Hypothalamus (tissue), 51 donors: ENCODE measurements at regions not wholly inside any gene's neighbourhood (a gene's known extent, or its start where the extent isn't known, plus 50 kb on each side); places are given as distances from the start of the nearest gene placed in this dataset.

Source experiments
- DNase-seq, 51 donors: peaks; one replicate each; lab custom pipeline; 2025; lab: John Stamatoyannopoulos, UW

DNA sequence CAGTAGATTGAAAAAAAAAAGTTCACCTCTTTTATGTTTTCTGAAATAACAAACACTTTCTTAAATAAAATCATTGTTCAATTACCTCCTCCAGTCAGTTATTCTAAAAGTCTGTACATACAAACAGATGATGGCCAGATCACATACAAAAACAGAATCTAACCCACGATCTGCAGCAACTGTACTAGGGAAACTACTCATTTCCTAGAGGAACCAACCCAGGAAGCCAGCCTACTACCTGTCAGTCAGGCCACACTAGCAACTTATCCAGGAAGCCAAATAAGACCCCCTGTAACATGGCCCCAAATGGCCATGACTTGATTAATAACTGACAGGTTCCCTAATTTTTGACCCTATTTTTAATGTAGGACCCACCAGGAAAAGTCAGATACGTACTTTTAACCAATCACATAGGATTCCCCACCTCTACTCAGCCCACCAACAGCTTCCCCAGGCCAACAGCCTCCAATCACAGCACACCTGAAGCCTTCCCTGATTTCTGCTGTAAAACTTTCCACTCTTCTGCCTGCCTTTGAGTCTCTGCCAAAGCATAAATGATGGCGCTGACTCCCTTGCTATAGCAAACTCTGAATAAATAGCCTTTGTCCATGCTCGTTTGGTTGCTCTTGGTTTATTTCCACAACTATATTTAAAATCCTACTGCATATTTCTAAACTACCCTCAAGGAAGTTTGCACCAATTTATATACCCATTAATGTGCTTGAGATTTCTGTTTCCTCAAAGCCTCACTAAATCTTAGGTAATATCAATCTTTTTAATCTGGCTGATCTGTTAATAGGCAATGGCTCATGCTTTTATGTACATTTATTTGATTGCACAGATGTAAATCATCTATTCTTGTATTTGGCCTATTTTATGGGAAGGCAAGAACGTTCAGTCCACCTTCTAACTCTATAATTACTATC, 486.4 kb downstream of the FBXO15 start:
- DNase-seq: no peak

DNA sequence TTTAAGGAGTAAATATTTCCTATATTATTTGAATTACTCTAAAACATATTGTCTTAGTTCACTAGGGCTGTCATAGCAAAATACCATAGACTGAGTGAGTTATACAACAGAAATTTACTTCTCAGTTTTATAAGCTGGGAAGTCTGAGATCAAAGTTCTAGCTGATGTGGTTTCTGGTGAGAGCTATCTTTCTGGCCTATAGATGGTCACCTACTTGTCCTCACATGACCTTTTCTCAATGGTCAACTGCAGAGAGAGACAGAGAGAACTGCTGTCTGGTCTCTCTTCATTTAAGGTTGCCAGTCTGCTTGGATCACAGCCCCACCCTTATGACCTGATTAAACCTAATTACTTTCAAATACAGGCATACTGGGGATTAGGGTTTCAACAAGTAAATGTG, 490.9 kb downstream of the FBXO15 start:
- no peak for DNase-seq

DNA sequence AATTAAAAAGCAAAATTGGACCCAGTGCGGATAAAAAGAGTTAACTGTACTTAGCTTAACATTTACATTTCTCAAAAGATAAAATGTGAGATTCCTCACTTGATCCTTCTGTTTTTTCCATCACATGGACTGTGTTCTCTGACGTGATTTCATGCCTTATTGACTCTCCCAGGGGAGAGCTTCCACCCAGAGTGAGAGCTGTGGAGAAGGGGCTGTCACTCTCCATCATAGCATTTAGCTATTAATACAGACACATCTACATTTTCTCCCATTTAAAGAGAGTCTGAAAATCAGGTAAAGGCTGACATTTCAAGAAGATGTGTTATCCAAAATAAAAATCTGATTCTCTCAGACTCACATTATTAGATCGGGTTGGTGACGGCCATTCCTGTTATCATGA, 493.8 kb downstream of the FBXO15 start:
- DNase-seq: no peak

DNA sequence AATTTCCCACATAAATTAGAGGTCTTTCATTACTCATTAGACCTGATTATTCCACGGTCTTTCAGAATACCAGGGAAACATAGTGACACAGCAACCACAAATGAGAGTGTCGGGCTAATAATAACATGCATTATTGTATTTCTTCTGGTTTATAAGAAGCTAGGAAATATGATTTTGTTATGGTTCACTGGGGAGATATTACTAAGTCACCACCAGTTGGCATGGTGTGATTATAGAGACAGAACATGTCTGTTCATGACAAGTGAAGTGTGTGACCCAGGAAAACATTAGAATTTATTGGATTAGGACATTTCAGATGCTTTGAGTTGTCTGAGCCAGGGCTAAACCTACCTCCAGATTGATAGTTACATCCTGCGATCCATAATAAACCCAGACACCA, 494.4 kb downstream of the FBXO15 start:
- DNase-seq: no peak

- DNase-seq: no peak
Observed at GRCh38 chr18:73647391-73647790, 500.2 kb downstream of the FBXO15 start.

DNA sequence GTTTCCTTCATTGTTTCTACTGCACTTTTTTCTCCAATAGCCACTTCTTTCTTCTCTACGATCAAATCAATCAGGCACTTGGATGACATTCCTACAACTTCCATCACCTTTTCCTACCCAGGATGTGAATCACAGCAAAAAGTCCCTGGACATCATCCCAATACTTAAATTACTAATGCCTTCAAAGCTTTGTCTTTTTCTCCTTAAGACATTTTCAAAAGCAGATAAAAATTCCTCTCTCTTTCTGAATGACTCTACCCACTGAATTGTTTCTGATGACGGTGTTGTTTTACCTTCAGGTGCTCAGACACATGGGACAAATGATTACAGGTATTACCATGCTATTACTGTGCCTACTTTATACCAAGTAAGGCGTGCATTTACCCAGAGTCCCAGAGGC, 500.9 kb downstream of the FBXO15 start:
- no peak for DNase-seq

DNA sequence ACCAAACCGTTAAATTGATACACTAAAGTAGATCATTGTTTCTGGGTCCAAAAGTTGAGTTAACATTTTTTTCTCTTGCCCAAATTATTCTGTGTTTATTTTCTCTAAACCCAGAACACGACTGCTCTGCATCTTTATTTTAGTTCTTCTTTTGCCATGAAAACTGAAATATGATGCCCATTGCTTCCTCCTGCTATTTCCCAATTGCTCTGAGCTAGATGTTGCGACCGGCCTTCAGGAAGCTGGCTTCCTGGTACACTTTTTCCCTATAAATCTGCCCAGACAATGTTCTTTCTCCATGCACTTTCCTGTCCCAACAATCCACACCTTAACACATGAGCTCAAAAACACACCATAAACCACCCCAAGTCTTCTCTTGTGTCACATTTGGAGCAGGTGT, 501.4 kb downstream of the FBXO15 start:
- no peak for DNase-seq

DNA sequence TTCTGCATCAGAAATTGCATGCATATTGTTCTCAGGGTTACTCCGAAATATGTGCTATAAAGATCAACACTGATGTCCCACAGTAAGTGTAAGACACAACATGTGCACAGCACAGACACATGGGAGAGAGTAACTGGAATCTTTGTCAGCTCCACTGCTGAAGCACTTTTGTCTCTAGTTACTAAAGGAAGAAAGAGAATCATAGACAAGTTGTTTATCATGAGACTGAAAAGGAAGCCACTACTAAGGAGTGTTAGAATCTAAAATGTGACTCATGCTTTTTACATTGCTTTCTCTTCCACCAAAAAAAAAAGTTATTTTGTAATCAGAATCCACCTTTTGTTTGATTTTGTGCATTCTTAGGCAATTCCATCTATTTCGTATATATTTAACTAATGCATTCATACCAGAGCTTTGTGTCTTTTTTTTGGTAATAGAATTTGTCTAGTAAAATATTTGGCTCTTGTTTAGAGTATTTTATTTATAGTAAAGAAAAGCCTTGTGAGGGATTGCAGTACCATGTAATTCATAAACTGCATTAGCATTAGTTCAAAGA, 502.4 kb downstream of the FBXO15 start:
- no peak for DNase-seq

DNA sequence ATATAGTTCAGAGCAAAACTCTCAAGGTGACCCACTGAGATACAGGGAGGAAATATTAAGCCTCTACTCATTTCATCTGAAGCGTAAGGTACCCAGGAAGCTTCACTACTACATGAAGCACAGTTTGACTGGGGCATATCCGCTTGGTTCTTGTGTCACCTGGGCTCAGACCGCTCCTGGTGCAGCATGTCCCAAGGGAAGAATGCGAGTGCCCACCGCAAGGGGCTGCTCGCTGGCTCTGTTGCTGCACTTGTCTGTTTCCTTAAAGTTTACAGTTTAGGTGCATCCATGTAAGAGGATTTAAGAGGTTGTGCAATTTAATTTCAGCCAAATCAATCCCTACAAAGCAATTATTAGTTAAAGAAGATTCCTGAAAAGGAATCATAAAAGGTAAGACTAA, 507.8 kb downstream of the FBXO15 start:
- no peak for DNase-seq

DNA sequence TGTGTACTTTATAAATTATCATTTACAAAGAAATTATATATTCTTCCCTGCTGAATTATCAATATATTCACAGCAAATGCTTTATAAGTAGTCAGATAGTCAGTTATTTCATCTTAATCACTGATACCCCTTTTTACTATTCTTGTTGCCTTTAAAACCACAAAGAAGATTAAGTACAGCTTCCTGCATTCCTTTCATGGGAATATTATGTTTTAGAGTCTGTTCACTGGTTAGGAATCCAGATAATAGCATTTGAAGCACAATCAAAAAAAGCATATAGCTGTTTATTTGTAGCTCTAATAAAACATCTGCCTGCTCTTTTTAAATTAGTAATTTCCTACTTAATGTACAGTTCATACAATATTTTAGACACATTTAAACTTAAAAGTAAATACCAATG, 508.9 kb downstream of the FBXO15 start:
- no peak for DNase-seq

- no peak for DNase-seq
Observed at GRCh38 chr18:73636355-73636754, 511.3 kb downstream of the FBXO15 start.

DNA sequence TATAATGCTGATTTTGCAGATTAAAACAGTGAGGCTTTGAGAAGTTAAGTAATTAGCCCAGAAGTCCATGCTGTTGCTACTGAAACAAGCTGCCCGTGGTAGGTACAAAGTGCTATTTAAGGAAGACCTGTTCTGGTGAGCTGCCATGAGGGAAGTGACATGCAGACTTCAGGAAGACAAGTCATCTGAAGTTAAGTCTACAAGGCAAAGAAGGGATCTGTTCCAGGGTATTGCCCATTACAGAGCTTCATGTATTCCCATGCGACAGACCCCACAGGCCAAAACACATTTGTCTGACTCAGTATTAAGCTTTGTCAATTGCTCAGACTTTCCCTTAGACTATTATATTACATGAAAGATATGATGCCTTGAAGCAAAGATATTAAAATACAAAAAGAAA, 520.8 kb downstream of the FBXO15 start:
- no peak for DNase-seq

- DNase-seq: no peak
Observed at GRCh38 chr18:73626221-73626620, 521.4 kb downstream of the FBXO15 start.

DNA sequence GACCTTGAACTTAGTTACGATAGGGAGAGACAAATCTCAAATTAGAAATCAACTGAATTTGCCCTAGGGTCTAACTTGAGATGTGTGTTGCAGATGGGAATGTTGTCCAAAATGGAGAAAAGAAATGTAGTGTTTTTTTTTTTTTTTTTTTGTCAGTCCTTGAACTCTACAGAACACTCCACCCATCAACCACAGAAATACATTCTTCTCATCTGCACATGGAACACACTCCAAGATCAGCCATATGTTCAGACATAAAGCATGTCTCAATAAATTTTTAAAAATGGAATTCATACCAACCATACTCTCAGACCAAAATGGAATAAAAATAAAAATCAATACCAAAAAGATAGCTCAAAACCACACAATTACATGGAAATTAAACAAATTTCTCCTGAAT, 526.5 kb downstream of the FBXO15 start:
- no peak for DNase-seq

- no peak for DNase-seq
Observed at GRCh38 chr18:73617981-73618380, 529.7 kb downstream of the FBXO15 start.

GRCh38 chr18:73615506-73615905, 532.1 kb downstream of the FBXO15 start:
- peak in 1 of 51 donors; percentile 8 for DNase-seq

GRCh38 chr18:73614812-73615211, 532.8 kb downstream of the FBXO15 start:
- no peak for DNase-seq

GRCh38 chr18:73613706-73614340, 533.8 kb downstream of the FBXO15 start:
- no peak for DNase-seq

DNA sequence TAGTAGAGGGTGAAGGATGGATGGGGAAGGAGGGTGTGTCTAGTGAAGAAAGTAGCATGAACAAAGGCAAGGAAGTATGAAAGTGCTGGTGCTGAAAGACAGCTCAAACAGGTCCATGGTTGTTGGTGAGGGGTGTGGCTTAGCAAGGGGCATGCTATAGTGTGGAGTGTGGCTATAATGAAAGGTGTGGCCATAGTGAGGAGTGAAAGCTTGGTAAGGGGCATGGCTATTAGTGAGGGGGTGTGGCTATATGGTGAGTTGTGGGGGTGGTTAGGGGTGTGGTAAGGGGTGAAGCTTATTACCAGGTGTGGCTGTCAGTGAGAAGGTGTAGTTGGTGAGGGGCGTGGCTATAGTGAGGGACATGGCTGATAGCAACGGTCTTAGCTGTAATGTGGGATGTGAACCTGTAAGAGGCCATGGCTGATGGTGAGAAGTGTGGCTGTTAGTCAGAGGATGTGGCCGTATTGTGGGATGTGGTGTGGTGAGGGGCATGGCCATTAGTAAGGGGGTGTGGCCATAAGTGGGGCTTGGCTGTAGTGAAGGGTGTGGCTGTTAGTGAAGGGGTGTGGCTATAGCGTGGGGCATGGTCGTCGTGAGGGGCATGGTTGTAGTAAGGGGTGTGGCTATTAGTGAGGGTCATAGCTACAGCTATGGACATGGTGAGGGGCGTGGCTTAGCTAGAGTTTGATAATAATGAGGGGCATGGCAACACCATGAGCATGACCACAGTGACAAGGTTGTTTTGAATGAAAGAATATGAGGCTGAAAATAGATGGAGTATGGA, 549.6 kb downstream of the FBXO15 start:
- no peak for DNase-seq

DNA sequence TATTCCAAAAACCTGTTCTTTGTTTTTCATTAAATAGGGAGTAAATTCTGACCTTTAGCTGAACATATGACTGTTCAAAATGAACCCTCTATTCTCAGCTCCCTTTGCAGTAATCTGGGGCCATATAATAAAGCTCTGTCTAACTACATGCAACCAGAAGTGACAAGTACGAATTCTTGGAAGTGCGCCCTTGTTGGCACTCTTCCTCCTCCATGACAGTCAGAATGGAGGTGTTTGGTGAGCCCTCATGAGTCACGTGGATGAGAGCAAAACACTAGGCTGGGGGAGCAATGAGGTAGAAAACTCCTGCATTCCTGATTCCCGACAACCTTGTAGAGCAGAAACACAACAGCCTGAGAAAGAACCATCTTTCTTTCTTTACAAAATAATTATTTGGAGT, 552.9 kb downstream of the FBXO15 start:
- DNase-seq: no peak

- no peak for DNase-seq
Observed at GRCh38 chr18:73593207-73593606, 554.4 kb downstream of the FBXO15 start.
